Thoracic aorta (tissue), 2 donors: ENCODE measurements at regions not wholly inside any gene's neighbourhood (a gene's known extent, or its start where the extent isn't known, plus 50 kb on each side); places are given as distances from the start of the nearest gene placed in this dataset.

Experiments used
- ATAC-seq: fragments of 150-250 bp; one replicate; pipeline ENCODE4 v1.8.0; 2017; ENCODE audit warnings: low read depth; ENCODE audit not compliant: insufficient number of reproducible peaks, low FRiP score
- DNase-seq: peaks from one replicate; pipeline ENCODE4 v3.0.0-alpha.2; 2020; ENCODE audit warnings: low spot score
- H3K27ac ChIP-seq, 2 donors: fragments of 200-600 bp; sonication (generic); 1 replicate in 1 of 2; 2 replicates in 1 of 2; pipeline ENCODE4 v1.5.1; 2016; ENCODE audit warnings: mild to moderate bottlenecking in 2 of 2, moderate library complexity in 2 of 2
- H3K27me3 ChIP-seq: fragments of 200-600 bp; sonication (generic); replicated peaks from 2 replicates; pipeline ENCODE4 v1.6.0; 2016; ENCODE audit warnings: mild to moderate bottlenecking; ENCODE audit not compliant: insufficient read depth
- H3K36me3 ChIP-seq: fragments of 200-600 bp; sonication (generic); one replicate; pipeline ENCODE4 v1.5.1; 2016
- H3K4me1 ChIP-seq, 2 donors: fragments of 200-600 bp; sonication (generic); 1 replicate in 1 of 2; 2 replicates in 1 of 2; pipeline versions ENCODE4 v1.5.1 to v1.6.0; 2016; ENCODE audit warnings: low read depth in 2 of 2, mild to moderate bottlenecking in 1 of 2; ENCODE audit not compliant: control insufficient read depth in 1 of 2
- H3K4me3 ChIP-seq: fragments of 200-600 bp; sonication (generic); 2 replicates; pipeline ENCODE4 v1.5.1; 2016; ENCODE audit warnings: mild to moderate bottlenecking
- H3K9me3 ChIP-seq: fragments of 200-600 bp; sonication (generic); 2 replicates; pipeline ENCODE4 v1.5.1; 2016
- TF ChIP-seq, protein P1 (sequence below): fragments of 200-600 bp; sonication (generic); IDR thresholded peaks from one replicate; pipeline ENCODE4 v1.5.1; 2019; ENCODE audit warnings: antibody characterized with exemption

DNA sequence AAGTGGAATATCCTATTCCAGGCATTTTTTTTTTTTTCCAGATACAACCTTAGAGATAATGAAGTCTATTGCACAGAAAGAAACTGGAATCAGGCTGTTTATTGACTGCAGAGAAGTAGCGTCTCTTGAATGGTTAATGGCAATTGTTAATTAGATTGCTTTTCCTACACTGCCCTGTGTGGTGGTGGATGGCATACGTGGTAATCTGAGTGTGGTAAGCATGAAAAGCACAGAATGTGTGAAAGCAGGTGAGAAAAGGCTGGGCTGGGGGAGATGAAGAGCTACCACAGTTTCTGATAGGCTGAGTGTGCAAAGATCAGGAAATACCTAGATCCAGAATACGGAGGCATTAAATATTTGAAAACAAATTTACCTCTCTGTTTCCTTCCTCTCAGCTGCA is 486.3 kb upstream of the TBL1XR1 start:
- Histone ChIP-seq H3K27ac (no peak overlapping the region), H3K36me3 (no peaks in the 10 kb centered on the region), H3K4me1 (peaks cover 0 to 12% of the 10 kb centered on the region in 2 donors), H3K27me3 (no peaks in the 10 kb centered on the region), H3K4me3 (no peak overlapping the region), H3K9me3 (no peaks in the 10 kb centered on the region)
- no peak for DNase-seq
- ATAC-seq = no peak
- TF ChIP-seq, protein P1, sequence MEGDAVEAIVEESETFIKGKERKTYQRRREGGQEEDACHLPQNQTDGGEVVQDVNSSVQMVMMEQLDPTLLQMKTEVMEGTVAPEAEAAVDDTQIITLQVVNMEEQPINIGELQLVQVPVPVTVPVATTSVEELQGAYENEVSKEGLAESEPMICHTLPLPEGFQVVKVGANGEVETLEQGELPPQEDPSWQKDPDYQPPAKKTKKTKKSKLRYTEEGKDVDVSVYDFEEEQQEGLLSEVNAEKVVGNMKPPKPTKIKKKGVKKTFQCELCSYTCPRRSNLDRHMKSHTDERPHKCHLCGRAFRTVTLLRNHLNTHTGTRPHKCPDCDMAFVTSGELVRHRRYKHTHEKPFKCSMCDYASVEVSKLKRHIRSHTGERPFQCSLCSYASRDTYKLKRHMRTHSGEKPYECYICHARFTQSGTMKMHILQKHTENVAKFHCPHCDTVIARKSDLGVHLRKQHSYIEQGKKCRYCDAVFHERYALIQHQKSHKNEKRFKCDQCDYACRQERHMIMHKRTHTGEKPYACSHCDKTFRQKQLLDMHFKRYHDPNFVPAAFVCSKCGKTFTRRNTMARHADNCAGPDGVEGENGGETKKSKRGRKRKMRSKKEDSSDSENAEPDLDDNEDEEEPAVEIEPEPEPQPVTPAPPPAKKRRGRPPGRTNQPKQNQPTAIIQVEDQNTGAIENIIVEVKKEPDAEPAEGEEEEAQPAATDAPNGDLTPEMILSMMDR = no peak

DNA sequence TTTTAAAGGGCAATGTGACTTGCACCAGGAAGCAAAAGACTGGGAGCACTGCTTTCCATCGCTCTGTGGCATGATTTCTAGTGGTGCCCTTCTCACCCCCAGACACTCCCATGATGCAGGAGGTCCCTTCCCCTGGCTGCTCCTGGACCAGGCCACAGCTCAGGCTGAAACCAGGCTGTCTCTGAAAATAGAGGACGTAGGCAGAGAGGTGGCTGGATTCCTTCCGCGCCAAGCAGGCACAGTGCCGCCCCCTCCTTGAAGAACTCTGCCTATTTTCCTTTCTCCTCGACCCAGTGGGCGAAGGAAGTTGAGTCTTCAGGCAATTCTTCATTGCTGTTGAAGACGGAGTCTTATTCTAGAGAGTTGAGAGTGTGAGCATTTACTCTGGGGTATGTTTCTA is 489.4 kb upstream of the TBL1XR1 start:
- no peak overlapping the region for H3K27ac ChIP-seq

DNA sequence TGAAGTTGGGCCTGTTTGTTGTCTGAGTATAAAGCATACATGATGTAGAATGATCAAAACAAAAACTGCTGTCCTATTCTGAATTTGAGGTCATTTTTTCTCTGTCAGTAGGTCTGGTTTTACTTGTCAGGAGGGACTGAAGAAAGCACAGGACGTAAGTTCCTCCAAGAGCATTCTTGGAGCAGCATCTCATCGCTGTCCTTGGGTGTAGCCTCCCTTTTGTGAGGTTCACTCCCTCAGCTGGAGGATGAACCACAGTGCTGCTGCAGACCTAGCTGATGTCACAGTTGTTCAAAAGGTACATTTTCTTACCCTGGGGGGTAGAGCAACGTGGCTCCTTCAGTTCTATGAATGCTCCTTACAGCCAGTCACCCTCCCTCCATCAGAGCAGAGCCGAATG is 490.0 kb upstream of the TBL1XR1 start:
- Histone ChIP-seq H3K9me3 (no peaks in the 10 kb centered on the region), H3K27ac (no peak overlapping the region), H3K27me3 (no peaks in the 10 kb centered on the region), H3K36me3 (no peaks in the 10 kb centered on the region), H3K4me1 (no peaks in the 10 kb centered on the region), H3K4me3 (no peak overlapping the region)
- TF ChIP-seq, protein P1 = no peak
- no peak for ATAC-seq
- DNase-seq = no peak

More for the DNA sequence above, 489.4 kb upstream of the TBL1XR1 start:
- H3K9me3 ChIP-seq = no peaks in the 10 kb centered on the region
- H3K27me3 ChIP-seq = no peaks in the 10 kb centered on the region
- H3K4me3 ChIP-seq = no peak overlapping the region
- H3K36me3 ChIP-seq = no peaks in the 10 kb centered on the region
- TF ChIP-seq, protein P1 = no peak
- no peak for ATAC-seq
- DNase-seq = no peak
- H3K4me1 ChIP-seq = no peaks in the 10 kb centered on the region

DNA sequence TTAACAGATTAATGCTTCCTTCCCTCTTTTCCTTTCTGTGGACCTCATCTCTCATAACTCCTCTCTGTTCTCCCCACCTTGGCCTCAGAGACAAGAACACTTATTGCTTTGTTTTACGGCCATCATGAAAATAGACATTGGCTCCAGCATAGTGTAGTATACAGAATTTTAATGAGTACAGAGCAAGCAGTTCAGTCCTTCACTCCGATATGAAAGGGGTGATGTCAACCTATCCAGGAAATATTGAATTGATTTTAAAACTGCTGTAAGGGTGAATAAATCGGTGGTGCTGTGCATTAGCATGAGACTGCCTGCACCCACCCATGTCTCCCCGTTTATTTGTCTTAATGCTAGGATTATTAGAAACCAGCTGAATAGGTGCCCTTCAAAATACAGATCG is 490.9 kb upstream of the TBL1XR1 start:
- no peaks in the 10 kb centered on the region for H3K4me1 ChIP-seq
- no peaks in the 10 kb centered on the region for H3K27me3 ChIP-seq
- H3K4me3 ChIP-seq = no peak overlapping the region
- no peaks in the 10 kb centered on the region for H3K36me3 ChIP-seq
- no peaks in the 10 kb centered on the region for H3K9me3 ChIP-seq
- no peak overlapping the region for H3K27ac ChIP-seq
- ATAC-seq (no peak), DNase-seq (no peak)
- TF ChIP-seq, protein P1 = no peak

DNA sequence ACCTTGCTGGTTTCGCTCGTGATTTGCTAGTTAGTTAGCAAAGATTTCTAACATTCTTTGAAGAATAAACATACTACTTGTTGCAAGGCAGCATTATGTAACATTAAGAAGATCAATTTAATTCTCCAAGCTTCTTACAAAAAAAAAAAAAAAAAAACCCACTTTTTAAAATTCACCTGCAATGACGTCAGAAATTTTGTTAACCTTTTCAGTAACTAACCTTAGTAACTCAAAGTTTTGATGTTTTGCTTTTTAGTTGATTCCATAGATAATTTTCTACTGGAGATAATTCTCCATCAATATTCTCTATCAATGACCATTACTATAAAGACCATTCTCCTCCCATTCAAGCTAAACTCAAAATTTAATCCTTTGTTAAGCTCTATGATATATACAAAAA is 491.8 kb upstream of the TBL1XR1 start:
- no peak overlapping the region for H3K4me3 ChIP-seq
- no peaks in the 10 kb centered on the region for H3K36me3 ChIP-seq
- no peaks in the 10 kb centered on the region for H3K4me1 ChIP-seq
- DNase-seq = no peak
- no peak for ATAC-seq
- no peaks in the 10 kb centered on the region for H3K9me3 ChIP-seq
- TF ChIP-seq, protein P1 = no peak
- H3K27me3 ChIP-seq = no peaks in the 10 kb centered on the region
- H3K27ac ChIP-seq = no peak overlapping the region
